Glutamatergic neuron (in vitro differentiated cells): ENCODE measurements at regions not wholly inside any gene's neighbourhood (a gene's known extent, or its start where the extent isn't known, plus 50 kb on each side); places are given as distances from the start of the nearest gene placed in this dataset.

Source experiments
- DNase-seq: peaks from one replicate; pipeline ENCODE4 v3.0.0; 2022
- H3K27ac Mint-ChIP-seq: one replicate; pipeline ENCODE4 v1.8.0; 2020; ENCODE audit warnings: mild to moderate bottlenecking, mixed read lengths, inconsistent platforms; ENCODE audit not compliant: unreplicated experiment
- H3K27me3 Mint-ChIP-seq: one replicate; pipeline ENCODE4 v1.8.0; 2020; ENCODE audit warnings: mild to moderate bottlenecking, moderate library complexity, mixed read lengths, inconsistent platforms; ENCODE audit not compliant: unreplicated experiment
- H3K36me3 Mint-ChIP-seq: one replicate; pipeline ENCODE4 v1.8.0; 2020; ENCODE audit warnings: mild to moderate bottlenecking, mixed read lengths, inconsistent platforms; ENCODE audit not compliant: unreplicated experiment
- H3K4me1 Mint-ChIP-seq: one replicate; pipeline ENCODE4 v1.8.0; 2020; ENCODE audit warnings: mild to moderate bottlenecking, low read depth, mixed read lengths, inconsistent platforms; ENCODE audit not compliant: unreplicated experiment
- H3K4me3 Mint-ChIP-seq: one replicate; pipeline ENCODE4 v1.8.0; 2020; ENCODE audit warnings: mild to moderate bottlenecking, mixed read lengths, inconsistent platforms; ENCODE audit not compliant: unreplicated experiment
- H3K9me3 Mint-ChIP-seq: one replicate; pipeline ENCODE4 v1.8.0; 2020; ENCODE audit warnings: mild to moderate bottlenecking, moderate library complexity, mixed read lengths, inconsistent platforms; ENCODE audit not compliant: unreplicated experiment
- TF ChIP-seq, protein P1 (sequence below): fragments of 200-600 bp; sonication (generic); IDR thresholded peaks from one replicate; pipeline ENCODE4 v1.5.0; 2021; ENCODE audit not compliant: partially characterized antibody, unreplicated experiment

DNA sequence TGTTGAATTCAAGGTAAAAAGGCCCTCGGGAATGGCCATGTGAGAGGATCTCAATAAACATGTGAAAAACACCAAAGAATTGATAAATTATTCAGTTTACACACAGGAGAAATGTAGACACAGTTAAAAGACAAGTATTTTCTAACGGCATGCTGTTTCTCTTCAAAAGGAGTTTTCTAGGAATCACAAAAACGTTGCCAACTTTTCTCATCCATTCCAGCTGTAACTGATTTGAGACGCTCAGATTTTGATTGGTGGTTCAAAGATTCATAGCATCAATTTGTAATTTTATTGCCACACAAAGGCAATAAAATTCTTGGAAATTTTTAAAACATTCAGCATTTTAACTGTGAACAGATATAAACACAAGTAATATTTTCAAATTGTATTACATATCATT is 384.9 kb upstream of the PFKP start:
- Mint-ChIP-seq H3K27ac (no peak overlapping the region), H3K4me1 (peaks cover 31% of the 10 kb centered on the region)

DNA sequence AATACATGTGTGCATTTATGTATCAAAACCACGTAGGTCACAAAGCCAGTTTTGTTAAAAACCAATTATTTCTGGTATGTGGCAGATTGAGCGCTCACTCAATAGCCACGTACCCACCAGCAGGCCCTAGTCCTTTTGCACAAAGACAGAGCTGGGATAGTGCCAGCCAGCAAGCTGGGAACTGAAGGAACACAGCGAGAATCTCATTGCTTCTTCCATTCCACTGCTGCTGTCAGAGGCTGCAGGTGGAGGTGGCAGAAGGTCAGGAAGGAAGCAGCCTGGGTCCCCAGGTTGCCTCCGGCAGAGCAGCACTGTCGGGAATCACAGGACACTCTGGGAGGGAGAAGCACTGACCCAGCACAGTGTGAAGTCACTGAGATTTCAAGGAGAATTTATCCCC is 385.5 kb upstream of the PFKP start:
- Mint-ChIP-seq H3K4me3 (no peak overlapping the region), H3K9me3 (peaks cover 8% of the 10 kb centered on the region), H3K27me3 (peaks cover 5% of the 10 kb centered on the region), H3K36me3 (no peaks in the 10 kb centered on the region), H3K27ac (no peak overlapping the region), H3K4me1 (peaks cover 25% of the 10 kb centered on the region)
- no peak for DNase-seq
- TF ChIP-seq, protein P1, sequence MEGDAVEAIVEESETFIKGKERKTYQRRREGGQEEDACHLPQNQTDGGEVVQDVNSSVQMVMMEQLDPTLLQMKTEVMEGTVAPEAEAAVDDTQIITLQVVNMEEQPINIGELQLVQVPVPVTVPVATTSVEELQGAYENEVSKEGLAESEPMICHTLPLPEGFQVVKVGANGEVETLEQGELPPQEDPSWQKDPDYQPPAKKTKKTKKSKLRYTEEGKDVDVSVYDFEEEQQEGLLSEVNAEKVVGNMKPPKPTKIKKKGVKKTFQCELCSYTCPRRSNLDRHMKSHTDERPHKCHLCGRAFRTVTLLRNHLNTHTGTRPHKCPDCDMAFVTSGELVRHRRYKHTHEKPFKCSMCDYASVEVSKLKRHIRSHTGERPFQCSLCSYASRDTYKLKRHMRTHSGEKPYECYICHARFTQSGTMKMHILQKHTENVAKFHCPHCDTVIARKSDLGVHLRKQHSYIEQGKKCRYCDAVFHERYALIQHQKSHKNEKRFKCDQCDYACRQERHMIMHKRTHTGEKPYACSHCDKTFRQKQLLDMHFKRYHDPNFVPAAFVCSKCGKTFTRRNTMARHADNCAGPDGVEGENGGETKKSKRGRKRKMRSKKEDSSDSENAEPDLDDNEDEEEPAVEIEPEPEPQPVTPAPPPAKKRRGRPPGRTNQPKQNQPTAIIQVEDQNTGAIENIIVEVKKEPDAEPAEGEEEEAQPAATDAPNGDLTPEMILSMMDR, result no peak

More for the DNA sequence above, 384.9 kb upstream of the PFKP start:
- Mint-ChIP-seq H3K27me3 (peaks cover 5% of the 10 kb centered on the region), H3K9me3 (peaks cover 8% of the 10 kb centered on the region), H3K4me3 (no peak overlapping the region), H3K36me3 (no peaks in the 10 kb centered on the region)
- no peak for DNase-seq
- TF ChIP-seq, protein P1, result no peak

DNA sequence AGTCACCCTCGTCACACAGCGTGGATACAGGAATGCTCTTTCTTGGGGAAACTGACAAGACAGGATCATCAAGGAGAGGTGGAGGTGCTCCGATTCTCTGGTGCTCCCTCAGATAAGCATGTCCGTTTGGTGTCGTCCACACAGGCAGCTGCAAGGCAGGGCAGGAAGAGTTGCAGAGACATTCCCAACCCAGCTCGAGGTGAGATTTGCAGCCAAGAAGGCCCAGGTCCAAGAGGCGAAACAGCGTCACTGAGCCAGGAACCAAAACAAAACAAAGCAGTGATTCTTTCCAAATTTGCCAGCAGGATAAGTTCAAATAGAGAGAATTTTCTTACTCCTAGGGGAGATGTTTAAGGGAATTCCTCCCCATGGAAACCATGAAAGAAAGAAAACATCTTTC is 386.5 kb upstream of the PFKP start:
- Mint-ChIP-seq H3K9me3 (peaks cover 6% of the 10 kb centered on the region), H3K4me1 (peaks cover 25% of the 10 kb centered on the region), H3K36me3 (no peaks in the 10 kb centered on the region), H3K4me3 (no peak overlapping the region), H3K27me3 (peaks cover 5% of the 10 kb centered on the region), H3K27ac (no peak overlapping the region)
- TF ChIP-seq, protein P1, result no peak
- no peak for DNase-seq

DNA sequence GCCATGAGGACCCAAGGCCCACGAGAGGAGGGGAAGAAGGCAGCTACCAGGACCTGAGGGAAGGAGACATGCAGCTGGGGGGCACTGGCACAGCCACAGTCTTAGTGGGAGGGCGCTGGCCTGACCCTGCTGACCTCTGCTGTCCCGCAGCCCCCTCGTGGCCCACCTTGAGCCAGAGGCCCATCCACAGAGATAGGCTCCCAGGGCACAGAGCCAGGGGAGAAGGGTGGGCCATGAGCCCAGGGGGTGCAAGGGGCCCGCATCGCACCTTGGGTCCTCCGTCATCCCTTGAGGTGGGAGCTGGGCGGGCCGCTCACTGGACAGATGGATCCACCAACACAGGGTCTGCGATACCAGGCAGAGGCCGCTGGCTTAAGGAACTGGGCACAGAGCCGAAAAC is 387.7 kb upstream of the PFKP start:
- TF ChIP-seq, protein P1, result no peak
- DNase-seq, result no peak
- H3K9me3 Mint-ChIP-seq, result no peaks in the 10 kb centered on the region
- no peaks in the 10 kb centered on the region for H3K36me3 Mint-ChIP-seq
- no peak overlapping the region for H3K4me3 Mint-ChIP-seq
- H3K27me3 Mint-ChIP-seq, result no peaks in the 10 kb centered on the region
- peaks cover 17% of the 10 kb centered on the region for H3K4me1 Mint-ChIP-seq
- no peak overlapping the region for H3K27ac Mint-ChIP-seq

DNA sequence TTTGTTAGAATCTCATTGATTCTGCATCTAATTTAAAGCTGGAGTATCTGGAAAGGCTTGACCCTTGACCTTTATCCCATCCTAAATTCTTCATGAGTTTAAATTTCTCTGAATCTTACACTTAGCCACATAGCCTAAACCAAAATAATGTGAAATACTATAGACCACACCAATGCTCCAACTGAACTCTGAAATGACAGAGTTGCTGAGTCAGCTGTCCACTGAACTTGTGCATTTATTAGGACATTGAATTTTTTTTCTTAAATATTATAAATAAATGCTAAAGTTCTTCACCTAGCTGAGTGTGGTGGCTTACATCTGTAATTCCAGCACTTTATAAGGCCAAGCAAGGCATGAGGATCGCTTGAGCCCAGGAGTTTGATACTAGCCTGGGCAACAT is 390.9 kb upstream of the PFKP start:
- DNase-seq, result no peak
- TF ChIP-seq, protein P1, result no peak
- H3K36me3 Mint-ChIP-seq, result no peaks in the 10 kb centered on the region
- H3K9me3 Mint-ChIP-seq, result no peaks in the 10 kb centered on the region
- no peak overlapping the region for H3K4me3 Mint-ChIP-seq
- no peaks in the 10 kb centered on the region for H3K27me3 Mint-ChIP-seq
- no peak overlapping the region for H3K27ac Mint-ChIP-seq
- peaks cover 6% of the 10 kb centered on the region for H3K4me1 Mint-ChIP-seq
